SK-N-SH (cell line): ENCODE measurements at regions not wholly inside any gene's neighbourhood (a gene's known extent, or its start where the extent isn't known, plus 50 kb on each side); places are given as distances from the start of the nearest gene placed in this dataset.

Experiments
- EZH2phosphoT487 ChIP-seq: fragments of 200-600 bp; sonication (generic); IDR thresholded peaks from 2 replicates; pipeline ENCODE4 v1.6.1; 2017; ENCODE audit warnings: low read depth, mixed run types, mild to moderate bottlenecking, antibody characterized with exemption, moderate library complexity, borderline replicate concordance
- POLR2AphosphoS5 ChIP-seq: IDR thresholded peaks from 2 replicates; pipeline ENCODE4 v1.6.1; 2012; ENCODE audit warnings: low read depth, low read length
- TF ChIP-seq, protein P1 (sequence below): fragments of 200-600 bp; sonication (generic); IDR thresholded peaks from 2 replicates; pipeline ENCODE4 v1.6.1; 2017; ENCODE audit warnings: antibody characterized with exemption, mild to moderate bottlenecking, moderate library complexity
- TF ChIP-seq, protein P2 (sequence below): IDR thresholded peaks from 2 replicates; pipeline ENCODE4 v1.4.0; 2012; ENCODE audit warnings: low read depth, borderline replicate concordance

DNA sequence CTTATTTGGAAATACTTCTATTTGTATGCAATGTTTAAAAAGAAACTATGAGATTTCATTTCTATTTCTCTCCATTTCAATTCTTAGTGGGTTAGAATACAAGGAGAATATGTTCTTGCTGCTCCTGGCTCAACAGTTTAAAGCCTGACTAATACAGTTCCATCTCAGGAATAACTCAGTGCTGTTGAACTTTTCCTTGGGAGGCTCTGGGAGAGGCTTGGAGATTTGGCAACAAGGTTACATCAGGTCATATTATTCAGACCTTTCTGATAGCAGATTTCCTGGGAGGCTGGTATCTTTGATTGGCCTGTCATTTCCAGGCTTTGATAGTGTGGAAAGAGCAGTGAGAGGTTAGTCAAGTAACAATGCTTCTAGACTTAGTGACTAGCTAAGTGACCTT is 481.7 kb upstream of the KLF4 start:
- TF ChIP-seq, protein P1, sequence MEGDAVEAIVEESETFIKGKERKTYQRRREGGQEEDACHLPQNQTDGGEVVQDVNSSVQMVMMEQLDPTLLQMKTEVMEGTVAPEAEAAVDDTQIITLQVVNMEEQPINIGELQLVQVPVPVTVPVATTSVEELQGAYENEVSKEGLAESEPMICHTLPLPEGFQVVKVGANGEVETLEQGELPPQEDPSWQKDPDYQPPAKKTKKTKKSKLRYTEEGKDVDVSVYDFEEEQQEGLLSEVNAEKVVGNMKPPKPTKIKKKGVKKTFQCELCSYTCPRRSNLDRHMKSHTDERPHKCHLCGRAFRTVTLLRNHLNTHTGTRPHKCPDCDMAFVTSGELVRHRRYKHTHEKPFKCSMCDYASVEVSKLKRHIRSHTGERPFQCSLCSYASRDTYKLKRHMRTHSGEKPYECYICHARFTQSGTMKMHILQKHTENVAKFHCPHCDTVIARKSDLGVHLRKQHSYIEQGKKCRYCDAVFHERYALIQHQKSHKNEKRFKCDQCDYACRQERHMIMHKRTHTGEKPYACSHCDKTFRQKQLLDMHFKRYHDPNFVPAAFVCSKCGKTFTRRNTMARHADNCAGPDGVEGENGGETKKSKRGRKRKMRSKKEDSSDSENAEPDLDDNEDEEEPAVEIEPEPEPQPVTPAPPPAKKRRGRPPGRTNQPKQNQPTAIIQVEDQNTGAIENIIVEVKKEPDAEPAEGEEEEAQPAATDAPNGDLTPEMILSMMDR, result no peak
- TF ChIP-seq, protein P2, sequence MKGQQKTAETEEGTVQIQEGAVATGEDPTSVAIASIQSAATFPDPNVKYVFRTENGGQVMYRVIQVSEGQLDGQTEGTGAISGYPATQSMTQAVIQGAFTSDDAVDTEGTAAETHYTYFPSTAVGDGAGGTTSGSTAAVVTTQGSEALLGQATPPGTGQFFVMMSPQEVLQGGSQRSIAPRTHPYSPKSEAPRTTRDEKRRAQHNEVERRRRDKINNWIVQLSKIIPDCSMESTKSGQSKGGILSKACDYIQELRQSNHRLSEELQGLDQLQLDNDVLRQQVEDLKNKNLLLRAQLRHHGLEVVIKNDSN, result no peak
- TF ChIP-seq EZH2phosphoT487 (no peak), POLR2AphosphoS5 (no peak)
